HG02610 (cell line): ENCODE measurements at regions not wholly inside any gene's neighbourhood (a gene's known extent, or its start where the extent isn't known, plus 50 kb on each side); places are given as distances from the start of the nearest gene placed in this dataset.

ENCODE experiments used
- ATAC-seq: cut with Tn5 transposase; IDR thresholded peaks from one replicate; pipeline ENCODE4 v1.9.1; 2021; ENCODE audit warnings: mild to moderate bottlenecking, moderate library complexity; ENCODE audit not compliant: unreplicated experiment

- ATAC-seq = no peak
Observed at GRCh38 chr13:74329962-74330361, 195.8 kb upstream of the KLF12 start.

DNA sequence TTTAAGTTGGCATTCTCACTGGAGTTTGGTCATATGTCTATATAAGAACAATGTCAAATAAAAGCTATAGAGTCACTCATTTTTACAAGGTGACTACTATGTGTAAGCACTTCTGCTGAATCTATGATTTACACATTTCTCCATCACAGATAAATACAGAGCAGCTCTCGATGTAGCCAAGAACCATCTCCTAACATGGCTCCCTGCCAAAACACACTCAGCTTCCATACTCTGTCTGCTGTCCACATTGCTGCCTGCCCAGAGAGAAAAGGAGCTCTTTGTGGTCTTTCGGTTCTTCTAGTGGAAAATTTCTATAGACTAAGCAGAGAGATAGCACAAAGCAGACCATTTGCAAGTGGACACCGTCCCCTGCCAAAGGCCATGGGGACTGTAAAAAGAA, 190.9 kb upstream of the KLF12 start:
- ATAC-seq = no peak

DNA sequence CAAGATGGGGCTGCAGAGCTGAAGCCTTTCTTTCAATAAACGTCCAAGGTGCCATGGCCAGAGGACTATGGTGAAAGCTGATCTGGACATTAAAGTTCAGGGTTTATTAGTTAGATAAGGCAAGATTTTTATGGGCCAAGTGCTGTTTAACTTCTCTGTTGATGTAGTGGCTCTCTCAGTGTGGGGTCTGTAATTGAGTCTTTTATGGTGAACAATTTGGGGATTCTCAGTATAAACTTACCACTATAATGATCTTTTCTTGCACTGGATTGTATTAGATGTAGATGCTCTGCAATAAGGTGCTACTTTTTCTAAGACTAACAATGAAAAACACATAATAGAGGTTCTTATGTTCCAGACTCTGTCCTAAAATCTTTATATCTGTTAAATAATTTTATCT, 190.1 kb upstream of the KLF12 start:
- no peak for ATAC-seq

GRCh38 chr13:74322562-74322961, 188.4 kb upstream of the KLF12 start:
- ATAC-seq = no peak

DNA sequence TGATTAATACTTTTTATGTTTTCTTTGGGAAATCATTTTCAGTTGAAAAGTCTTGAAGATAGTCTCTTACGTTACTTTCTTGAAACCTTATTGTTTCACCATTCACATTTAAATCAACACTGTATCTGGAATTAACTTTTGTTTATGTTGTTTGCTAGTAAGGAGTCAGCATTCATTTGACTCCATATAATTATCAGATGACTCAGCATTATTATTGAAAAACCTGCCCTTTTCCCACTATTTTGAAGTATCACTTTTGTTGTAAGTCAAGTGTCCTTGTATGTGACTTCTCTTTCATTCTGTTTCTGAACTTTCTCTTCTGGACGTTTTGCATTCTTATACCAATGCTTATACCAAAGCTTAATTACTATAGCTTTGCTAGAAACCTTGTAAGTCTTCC, 186.1 kb upstream of the KLF12 start:
- no peak for ATAC-seq

GRCh38 chr13:74316547-74316946, 182.3 kb upstream of the KLF12 start:
- no peak for ATAC-seq

GRCh38 chr13:74306496-74306895, 172.3 kb upstream of the KLF12 start:
- no peak for ATAC-seq

DNA sequence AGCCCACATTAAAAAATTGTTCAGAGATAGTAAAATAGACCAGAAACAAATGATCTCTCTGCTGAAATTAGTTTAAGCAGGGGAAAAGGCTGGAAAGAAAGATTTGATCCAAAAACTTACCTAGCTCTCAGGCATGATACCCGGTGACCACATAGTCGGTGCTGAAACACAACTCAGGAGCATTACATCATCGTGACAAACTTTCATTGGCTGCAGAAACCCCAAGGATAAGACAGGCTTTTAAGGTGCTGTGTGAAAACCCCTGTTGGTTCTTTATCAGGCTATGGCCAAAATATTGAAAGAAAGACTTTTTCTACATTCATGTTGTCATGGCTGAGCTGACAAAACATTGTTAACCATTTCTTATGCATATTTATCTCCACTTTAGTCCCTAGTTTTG, 171.7 kb upstream of the KLF12 start:
- ATAC-seq = no peak

GRCh38 chr13:74301258-74301935, 167.2 kb upstream of the KLF12 start:
- ATAC-seq = no peak

DNA sequence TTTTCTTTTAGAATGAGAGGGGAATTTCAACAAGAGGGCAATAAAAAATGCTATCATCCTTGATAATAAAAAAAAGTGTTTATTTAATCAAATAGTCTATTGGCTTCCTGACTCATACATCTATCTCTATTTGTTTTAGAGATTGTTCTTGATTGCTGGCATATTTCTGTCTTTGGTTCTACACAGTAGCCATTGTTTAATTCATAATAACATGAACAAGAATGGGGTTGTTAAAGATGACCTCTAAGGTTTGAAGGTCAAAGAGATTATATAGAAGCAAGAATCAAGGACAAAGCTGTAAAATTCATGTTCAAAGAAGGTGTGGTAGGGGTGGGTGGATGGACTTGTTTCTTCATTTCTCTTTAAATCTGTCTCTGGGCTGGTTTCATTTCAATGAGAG, 166.0 kb upstream of the KLF12 start:
- no peak for ATAC-seq

GRCh38 chr13:74299721-74300120, 165.5 kb upstream of the KLF12 start:
- no peak for ATAC-seq

DNA sequence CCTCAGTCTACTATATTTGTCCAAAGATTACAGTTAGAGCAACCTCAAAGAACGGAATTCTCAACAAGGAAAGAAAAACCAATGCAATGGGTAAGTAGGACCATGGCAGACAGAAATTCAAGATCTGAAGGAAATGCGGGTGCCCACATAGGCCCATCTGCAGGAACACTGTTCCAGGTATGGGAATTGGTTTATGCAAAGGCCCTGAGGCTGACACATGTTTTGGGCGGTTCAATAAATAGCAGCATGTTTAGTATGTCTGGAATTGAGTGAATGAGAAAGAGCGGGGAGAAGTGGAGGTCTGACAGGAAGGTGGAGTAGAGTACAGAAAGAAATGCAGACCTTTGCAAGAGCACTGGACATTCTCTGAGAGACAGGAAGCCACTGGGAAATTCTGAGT, 164.7 kb upstream of the KLF12 start:
- no peak for ATAC-seq

DNA sequence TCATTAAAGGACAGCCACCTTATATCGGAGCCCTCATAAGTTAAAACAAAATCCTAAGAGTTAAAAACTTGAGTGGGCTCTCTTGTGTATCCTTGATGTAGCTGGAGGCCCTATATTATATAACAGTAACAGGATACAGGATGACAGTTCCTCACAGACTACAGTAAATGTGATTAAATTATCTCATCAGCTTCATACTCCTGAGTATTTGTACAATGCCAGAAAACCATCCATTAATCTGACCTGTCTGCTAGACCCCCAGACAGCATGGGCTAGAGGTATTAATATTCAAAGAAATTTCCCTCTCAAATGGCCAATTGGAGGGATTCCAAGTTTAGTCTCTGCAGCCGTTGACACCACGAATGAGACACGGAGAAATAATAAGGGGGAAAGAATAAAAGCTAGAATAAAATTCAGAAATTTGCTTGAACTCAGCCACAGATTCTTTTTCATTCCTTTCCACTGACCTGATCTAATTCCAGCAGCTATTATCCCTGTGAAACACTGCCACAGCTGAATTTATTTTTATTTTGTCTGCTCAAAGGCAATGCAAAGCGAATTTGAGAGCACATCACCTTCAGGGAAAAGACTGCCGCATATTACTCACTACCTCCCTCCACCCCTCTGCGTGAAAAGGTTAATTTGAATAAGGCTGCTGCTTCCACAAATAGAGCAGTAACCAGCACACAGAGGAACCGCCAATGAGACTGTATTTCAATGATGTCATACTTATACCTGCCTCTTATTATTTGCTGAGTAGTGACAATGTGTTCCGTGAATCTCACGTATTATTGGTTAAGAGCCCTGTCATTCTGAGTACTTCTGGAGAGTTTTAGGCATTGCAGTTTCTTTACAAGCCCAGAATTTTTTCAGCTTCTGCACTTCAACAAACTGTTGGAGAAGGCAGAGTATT, 155.9 kb upstream of the KLF12 start:
- peak; percentile 88 for ATAC-seq

DNA sequence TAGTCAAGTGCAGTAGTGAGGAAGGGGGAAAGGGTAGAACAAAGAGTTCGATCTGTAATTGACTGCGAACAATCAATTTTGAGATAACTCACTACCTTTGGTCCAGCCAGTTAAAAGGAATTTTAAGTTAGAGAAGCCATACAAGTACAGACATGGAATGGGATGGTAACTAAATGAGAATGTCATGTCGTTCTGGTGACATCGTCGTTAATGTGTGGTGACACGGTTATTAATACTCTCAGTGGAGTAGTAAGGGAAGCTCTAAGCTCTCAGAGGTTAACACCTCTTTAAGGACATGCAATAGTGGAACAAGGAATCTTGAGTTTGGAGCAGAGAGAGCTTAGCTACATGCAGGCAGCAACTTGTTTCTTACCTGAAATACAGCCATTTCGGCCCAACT, 154.9 kb upstream of the KLF12 start:
- ATAC-seq = no peak

DNA sequence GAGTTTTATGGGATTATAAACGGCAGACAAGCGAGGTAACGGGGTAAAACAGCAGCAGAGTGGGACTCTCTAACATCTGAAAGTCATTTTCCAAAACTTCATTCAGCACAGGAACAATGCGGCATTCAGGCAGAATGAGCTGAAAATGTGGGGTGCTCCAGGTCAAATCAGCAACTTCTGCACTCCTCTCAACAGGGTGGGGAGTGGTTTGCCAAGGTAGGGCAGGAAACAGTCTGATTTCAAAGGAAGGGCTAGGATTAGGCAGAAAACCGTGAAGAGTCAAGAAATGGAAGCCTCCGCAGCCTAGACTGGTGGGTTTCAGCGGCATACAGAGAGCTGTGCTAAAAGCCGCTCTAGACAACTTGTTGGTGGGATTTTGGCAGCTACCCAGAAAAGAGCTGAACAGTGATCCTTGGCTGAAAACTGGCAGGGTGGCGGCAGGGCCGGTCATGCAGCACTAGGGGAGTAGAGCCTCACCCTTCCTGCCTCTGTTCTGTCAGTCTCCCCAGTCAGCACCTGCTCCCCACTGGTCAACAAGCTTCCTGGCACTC, 154.2 kb upstream of the KLF12 start:
- no peak for ATAC-seq

DNA sequence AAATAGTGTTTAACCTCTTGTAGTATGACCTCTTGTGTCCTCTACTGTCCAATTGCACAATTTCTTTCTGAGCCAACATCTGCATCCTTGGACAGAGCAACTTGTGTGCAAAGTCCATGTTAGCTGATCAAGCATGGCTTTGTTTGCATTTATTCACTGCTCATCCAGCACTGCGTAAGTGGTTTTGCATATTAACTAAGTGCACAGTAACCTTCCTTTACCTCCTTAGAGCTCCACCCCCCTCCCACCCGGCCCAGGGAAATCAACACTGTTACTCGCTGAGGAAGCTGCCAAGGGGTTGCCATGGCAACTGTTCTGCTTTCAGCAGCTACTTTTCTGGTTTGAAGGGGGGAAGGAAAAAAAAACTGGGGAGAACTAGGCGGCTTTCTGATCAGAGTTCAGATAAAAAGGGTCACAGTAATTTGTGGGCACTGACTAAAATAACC, 153.5 kb upstream of the KLF12 start:
- ATAC-seq = peak; percentile 34

DNA sequence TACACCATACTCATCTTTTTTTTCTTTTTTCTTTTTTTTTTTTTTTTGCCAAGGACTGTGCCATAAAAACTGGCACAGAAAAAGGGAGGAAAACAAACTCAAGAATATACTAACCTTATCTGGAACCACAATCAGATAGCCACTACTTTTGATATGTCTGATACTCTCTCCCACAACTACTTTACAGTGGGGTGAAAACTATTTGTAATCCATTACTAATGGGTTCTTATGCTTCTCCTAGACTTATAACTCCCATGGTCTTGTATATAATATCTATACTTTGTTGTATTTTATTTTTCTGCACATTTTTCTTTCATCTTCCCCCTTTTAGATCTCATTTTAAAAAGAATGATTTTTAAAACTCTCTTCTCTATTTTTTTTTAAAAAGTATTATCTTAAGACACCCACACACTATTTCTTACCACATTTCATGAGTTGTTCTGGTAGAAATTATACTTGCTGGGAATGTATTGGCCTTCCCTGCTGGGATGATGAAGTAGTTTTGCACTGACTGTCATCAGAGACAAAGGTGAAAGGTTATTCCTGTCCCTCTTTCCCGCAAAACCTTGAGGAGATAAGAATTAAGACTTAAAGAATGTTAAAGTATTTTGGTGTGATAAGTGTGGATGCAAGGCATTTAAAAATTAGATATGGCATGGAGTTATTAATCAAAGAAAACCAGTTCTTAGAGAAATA, 146.7 kb upstream of the KLF12 start:
- no peak for ATAC-seq

DNA sequence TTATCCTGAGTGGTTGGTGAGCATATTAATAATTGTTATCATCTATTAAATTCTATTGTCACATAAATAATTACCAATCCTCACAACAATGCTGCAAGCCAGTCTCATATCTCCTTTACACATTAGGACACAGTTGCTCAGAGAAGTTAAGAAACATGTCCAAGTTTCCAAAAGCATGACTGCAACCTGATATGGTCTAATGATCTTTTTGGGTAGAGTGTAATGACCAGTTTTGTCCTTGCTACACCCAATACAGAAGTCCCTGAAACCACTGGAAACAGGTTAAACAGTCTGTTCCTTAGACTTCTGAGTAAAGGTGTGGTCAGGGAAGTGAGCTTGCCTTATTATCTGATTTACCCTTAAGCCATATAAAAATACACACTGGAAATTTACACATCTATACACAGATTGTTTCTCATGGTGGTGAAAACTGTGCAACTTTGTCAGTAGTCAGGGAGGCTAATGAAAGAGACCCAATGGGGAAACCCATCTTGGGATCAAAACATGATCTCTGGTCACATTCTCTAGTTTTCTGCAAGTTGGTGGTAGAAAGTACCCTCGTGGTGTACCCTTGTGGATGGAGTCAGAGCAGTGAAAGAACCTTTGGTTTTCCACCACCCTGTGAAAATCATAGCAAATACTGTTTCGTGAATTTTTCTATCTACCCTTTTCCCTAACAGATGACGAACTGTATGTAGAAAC, 146.0 kb upstream of the KLF12 start:
- ATAC-seq = no peak

DNA sequence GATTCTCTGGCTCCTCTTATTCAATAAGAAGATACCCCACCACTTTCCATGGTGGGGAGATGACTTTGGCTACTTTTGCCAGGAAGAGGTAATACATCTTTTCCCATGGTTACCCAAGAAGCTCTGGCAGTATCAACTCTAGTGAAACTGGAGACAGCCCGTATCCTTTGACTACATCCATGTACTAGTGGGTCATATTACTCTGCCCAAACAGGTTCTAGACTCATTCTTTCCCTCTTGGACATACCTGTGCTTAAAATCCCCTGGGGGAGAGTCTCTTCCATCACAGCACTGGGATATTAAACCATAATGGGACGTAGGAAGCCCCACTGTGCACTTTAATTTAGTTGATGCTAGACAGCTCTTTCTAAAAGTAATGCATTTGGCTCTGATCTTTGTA, 144.7 kb upstream of the KLF12 start:
- no peak for ATAC-seq

GRCh38 chr13:74274916-74275315, 140.7 kb upstream of the KLF12 start:
- ATAC-seq = no peak

- no peak for ATAC-seq
Observed at GRCh38 chr13:74273581-74273980, 139.4 kb upstream of the KLF12 start.
